GM12865 (cell line): ENCODE measurements at regions not wholly inside any gene's neighbourhood (a gene's known extent, or its start where the extent isn't known, plus 50 kb on each side); places are given as distances from the start of the nearest gene placed in this dataset.

ENCODE experiments used
- DNase-seq: peaks from one replicate; pipeline ENCODE4 v3.0.0; 2010; ENCODE audit warnings: low read depth
- H3K4me3 ChIP-seq: 2 replicates; pipeline ENCODE4 v1.5.1; 2011; ENCODE audit warnings: mild to moderate bottlenecking, low read depth, low read length, control low read depth
- CTCF ChIP-seq: IDR thresholded peaks from 2 replicates; pipeline ENCODE4 v1.5.1; 2011; ENCODE audit warnings: low read length, control low read depth, low read depth, inconsistent platforms; ENCODE audit not compliant: insufficient read depth; ENCODE audit errors: missing control alignments

GRCh38 chr7:8931906-8932646 is 498.7 kb downstream of the NXPH1 start:
- TF ChIP-seq CTCF, result no peak
- no peak for DNase-seq
- H3K4me3 ChIP-seq, result no peak overlapping the region

GRCh38 chr7:8932751-8933150 is 499.3 kb downstream of the NXPH1 start:
- DNase-seq, result no peak
- TF ChIP-seq CTCF, result no peak
- H3K4me3 ChIP-seq, result no peak overlapping the region

- no peak for DNase-seq
- H3K4me3 ChIP-seq, result no peak overlapping the region
- no peak for TF ChIP-seq CTCF
These were observed 503.8 kb downstream of the NXPH1 start for GRCh38 chr7:8937204-8937603.

GRCh38 chr7:8938044-8938805 is 504.8 kb downstream of the NXPH1 start:
- no peak for DNase-seq
- TF ChIP-seq CTCF, result no peak
- H3K4me3 ChIP-seq, result no peak overlapping the region

GRCh38 chr7:8939446-8939845 is 506.0 kb downstream of the NXPH1 start:
- no peak overlapping the region for H3K4me3 ChIP-seq
- no peak for TF ChIP-seq CTCF
- no peak for DNase-seq

GRCh38 chr7:8963722-8964121 is 530.3 kb downstream of the NXPH1 start:
- no peak for DNase-seq
- H3K4me3 ChIP-seq, result no peak overlapping the region
- TF ChIP-seq CTCF, result no peak
